Glomerular visceral epithelial cell (primary cell): ENCODE measurements at regions not wholly inside any gene's neighbourhood (a gene's known extent, or its start where the extent isn't known, plus 50 kb on each side); places are given as distances from the start of the nearest gene placed in this dataset.
"Not testable (repeated sequence)": the region's sequence is repeated elsewhere in the genome, so short reads cannot be mapped to it uniquely, and the experiment has no call there.

Source experiments
- DNase-seq: peaks from one replicate; pipeline ENCODE4 v3.0.0-alpha.2; 2016; ENCODE audit errors: extremely low spot score

DNA sequence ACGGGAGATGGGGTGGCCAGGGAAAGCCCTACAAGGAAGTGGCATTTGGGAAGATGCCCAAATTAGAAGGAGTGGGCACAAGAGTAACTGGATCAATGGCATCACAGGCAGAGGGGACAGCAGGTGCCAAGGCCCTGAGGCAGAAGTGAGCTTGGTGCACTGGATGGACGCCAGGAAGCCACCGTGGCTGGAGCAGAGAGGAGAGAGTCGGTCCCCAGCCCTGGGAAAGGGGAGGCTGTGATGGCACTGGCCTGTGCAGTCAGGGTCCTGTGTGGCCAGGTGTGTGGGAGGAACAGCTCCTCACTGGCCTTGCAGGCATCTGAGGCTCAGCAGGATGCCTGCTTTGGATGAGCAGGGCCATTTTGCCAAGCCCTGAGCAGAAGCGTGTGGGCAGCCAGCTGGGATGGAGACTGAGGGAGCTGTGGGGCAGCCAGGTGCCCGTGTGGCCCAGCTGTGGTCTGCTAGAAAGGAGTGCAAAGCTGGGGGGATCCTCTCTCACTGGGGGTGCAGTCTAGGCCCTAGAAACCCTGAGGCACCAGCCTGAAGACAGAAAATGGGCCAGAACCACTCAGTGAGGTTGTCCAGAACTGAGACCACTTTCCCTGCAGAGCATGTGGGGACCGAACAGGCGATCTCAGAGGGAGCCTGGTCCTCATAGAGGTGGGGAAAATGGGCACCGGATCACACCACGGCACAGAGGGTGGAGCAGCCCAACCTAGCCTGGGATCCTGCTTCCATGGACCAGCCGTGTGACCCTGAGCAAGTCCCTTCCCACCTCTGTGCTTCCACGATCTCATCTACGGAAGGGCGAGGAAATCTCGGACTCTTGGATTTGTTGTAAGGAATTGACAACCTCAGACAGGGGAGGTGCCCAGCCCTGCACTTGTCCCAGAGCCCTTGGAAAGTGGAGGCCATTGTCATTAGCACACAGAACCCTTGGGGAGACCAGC, 78.6 kb upstream of the RTL6 start:
- DNase-seq: no peak

DNA sequence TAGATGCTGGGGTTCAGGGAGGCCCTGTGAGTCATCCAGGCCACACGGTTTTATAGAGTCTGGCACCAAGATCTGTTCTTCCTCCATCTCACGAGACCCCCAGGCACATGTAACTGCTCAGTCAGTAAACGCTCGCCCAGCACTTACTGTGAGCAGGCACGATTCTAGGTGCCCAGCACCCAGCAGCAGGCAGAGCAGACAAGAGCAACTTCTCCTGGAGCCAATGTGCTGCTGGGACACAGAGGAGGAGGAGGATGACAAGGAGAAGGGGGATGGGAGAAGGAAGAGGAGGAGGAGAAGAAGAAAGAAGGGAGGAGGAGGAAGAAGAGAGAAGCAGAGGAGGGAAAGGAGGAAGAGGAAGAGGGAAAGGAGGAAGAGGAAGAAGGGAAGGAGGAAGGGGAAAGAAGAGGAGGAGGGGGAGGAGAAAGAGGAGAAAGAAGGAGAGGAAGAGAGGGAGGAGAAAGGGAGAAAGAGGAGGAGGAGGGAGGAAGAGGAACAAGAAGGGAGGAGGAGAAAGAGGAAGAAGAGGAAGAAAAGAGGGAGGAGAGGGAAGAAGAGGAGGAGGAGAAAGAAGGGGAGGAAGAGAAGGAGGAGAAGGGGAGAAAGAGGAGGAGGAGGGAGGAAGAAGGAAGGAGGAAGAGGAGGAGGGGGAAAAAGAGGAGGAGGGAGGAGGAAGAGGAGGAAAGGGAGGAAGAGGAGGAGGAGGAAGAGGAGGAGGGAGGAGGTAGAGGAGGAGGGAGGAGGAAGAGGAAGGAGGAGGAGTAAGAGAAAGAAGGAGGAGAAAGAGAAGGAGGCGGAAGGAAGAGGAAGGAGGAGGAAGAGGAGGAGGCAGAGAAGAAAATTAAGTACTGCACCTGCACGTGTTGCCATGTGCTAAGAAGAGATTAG, 77.6 kb upstream of the RTL6 start:
- no peak for DNase-seq

DNA sequence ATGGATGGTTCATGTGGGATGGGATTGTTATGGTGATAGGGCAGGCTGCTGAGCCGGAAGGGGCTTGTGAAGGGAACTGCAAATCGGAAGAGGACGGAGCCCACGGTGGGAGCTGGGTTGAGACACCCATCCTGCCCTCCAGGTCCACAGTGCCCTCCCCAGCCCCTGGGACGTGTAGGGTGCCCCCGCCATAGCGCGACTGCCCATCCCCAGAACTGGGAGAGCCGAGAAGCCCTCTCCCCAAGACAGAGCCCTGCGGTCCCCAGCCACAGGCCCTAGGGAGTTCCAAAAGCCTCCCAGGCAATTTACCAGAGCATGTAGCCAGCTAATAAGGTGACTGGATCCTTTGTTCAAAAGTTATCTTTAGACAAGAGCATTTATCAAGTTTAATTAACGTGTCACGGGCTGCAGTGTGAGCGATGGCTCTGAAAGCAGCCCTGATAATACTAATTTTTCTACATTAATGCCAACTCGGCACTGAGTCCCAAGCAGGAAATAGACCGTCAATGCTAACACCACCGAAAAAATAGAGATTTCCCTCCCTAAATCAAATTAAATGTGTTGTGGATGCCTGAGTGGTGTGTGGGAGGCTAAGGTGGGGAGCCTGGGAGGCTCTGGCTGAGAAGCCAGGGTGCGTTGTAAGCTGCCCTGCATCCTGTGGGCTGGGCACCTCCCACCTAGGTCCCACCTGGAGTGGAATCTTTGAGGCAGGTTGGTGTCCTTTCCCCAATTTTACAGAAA, 76.8 kb upstream of the RTL6 start:
- DNase-seq: no peak

DNA sequence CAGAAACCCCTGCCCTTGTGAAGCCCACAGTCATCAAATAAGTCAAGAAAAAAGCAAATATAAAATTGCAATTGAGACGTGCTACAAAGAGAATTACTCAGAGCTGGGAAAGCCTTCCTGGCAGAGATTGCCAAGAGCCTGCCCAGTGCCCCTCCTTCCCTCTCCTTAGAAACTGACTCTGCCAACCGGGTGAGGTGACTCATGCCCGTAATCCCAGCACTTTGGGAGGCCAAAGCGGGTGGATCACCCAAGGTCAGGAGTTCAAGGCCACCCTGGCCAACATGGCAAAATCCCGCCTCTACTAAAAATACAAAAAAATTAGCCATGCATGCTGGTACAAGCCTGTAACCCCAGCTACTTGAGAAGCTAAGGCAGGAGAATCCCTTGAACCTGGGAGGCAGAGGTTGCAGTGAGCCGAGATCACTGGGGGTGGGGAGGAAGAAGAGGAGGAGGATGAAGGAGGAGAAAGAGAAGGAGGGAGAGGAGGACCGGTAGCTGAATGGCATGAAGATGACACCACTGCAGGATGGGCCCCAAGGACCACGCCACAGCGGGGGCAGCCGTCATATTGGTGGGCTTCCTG, 76.1 kb upstream of the RTL6 start:
- DNase-seq: peak; percentile 82

DNA sequence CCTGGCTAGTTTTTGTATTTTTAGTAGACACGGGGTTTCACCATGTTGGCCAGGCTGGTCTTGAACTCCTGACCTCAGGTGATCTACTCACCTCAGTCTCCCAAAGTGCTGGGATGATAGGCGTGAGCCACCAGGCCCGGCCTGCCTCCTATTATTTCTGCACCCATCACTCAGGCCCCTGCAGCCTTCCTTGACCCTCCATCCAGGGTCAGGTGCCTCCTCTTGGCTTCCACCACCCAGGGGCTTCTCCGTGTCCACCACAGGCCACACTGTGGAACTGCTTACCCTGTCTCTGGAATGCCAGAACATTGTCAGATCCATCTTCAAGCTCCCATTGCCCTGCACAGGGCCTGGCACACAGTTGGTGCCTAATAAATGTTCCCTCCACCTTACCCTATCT, 75.4 kb upstream of the RTL6 start:
- DNase-seq: no peak

DNA sequence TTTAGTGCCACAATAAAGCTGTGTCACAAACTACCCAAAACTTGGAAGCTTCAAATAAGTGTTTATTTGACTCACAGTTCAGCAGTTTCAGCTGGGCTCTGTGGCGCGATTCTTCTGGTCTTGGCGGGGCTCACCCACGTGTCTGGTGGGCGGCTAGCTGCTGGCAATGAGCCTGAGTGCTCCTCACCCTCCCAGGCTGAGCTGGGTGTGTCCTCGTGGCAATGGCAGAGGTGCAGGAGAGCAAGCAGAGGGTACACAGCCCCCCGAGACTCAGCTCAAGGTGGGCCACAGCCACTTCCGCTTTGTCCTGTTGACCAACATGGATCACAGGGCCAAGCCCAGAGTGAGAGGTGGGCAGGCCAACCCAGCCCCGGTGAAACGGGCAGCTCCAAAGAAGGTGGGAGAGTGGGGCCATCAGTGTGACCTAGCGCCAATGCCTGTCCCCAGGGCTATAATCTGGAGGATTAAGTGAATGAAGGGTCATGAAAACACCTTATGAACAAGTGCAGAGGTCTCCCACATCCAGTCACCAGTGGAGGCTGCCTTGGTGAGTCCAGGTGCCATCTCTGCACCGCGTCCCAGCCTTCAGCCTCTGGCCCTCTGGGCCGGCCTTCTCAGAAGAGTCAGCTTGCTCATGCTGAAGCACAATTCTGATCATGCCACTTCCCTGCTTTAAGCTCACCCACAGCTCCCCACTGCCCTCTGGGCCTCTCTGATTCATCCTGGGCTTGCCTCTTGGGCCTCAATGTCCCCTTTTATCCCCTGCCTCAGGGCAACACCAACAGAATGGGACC, 74.6 kb upstream of the RTL6 start:
- DNase-seq: no peak

DNA sequence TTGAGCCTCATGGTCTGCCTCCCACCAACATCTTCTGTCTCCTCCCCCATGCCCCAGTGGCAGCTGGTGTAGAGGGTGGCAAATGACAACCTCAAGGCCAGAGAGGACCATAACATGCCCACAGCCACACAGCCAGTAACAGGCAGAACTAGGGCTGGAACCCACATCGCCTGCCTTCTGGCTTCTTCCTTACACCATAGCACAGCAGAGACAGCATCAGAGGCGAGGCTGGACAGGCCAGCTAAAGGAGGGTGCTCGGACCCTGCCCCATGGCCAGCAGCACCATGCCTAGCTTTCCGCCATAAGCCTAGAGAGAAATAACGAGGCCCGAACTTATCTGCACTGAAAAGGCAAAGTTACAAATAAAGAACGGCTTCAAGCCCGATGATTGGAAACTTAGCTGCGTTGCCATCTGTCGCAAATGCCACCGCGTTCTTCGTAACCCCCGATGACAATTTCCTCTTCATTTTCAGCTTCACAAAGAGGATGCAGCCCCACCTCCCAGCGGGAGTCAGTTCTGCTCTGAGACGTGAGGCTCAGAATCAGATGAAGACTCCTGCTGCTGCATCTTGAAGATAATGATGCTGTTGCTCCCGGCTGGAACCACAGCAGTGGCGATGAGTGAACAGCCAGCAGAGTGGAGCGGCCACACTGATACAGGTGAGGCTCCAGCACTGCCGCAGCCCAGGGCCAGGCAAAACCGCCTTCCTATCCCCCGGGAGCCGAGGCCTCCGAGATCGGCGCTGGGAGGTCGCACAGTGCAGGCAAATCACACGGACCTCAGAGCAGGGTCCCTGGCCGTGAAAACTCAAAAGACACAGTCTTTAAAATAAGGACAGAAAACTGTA, 73.8 kb upstream of the RTL6 start:
- no peak for DNase-seq

DNA sequence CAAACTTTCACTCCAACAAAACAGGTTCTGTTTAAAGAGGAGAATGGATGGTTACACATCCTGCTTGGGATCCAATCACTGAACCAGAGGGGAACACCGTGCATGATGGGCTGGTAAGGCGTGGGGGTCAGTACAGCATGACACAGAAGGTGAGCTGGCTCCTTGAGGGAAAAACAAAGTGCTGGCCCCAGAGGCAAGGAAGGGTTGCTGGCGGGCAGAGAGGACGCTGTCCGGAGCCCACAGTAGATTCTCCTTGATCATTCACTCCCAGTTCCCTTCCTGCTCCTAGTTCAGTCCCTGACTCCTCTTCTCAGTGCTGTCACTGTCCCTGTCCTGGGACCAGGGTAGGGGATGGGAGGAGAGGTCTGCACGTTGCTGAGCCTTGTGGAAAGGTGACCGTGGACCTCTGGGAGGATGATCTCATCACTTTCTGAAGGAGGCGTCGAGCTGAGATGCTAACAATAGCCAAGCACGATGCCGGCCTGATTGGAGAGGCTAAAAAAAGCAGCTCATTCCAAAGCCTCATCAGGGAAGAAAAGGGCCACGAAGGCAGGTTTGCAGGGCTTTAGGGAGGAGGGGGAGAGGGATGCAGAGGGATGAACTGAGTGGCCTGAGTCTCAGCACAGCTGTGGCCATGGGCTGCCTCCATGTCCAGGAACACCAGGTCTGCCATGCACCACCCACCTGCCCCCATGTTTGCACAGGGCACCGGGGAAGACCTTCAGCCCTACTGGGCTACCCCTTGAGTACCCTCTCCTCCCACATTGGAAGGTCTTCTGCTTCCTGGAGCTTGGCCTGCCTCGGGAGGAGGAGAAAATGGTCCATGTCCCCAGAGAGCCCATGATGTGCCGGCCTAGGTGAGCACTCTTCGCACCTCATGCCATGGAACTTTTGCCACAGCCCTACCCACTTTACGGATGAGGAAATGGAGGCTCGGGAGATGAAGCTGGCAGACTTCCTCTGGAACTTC, 72.7 kb upstream of the RTL6 start:
- DNase-seq: no peak

DNA sequence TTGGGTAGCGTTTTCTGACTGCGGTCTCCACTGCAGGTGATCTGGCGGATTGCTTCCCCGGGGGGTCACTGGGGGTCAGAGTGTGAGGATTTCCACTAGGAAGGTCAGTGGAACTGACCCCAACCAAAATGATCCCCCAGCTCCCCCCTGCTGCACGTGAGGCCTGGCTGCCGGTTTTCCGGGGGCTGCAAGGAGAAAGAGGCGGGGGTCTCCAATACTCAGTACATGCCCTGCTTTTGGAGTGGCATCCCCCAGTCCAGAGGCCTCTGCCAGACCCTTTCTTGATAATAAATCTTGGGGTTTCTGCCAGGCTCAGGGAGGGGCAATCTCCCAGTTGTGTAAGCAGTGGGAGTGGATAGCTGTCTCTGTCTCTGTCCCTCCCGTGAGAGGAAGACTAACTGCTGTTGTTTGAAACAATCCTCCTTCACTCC, 71.5 kb upstream of the RTL6 start:
- no peak for DNase-seq

DNA sequence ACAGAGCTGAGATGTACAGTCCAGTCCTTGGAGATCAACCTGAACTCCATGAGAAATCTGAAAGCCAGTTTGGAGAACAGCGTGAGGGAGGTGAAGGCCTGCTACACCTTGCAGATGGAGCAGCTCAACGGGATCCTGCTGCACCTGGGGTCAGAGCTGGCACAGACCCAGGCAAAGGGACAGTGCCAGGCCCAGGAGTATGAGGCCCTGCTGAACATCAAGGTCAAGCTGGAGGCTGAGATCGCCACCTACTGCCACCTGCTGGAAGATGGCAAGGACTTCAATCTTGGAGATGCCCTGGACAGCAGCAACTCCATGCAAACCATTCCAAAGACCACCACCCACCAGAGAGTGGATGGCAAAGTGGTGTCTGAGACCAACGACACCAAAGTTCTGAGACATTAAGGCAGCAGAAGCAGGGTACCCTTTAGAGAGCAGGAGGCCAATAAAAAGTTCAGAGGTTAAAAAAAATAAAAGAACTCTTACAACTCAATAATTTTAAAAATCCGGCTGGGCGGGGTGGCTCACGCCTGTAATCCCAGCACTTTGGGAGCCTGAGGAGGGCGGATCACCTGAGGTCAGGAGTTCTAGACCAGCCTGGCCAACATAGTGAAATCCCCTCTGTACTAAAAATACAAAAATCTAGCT, 69.9 kb upstream of the RTL6 start:
- DNase-seq: peak; percentile 42

DNA sequence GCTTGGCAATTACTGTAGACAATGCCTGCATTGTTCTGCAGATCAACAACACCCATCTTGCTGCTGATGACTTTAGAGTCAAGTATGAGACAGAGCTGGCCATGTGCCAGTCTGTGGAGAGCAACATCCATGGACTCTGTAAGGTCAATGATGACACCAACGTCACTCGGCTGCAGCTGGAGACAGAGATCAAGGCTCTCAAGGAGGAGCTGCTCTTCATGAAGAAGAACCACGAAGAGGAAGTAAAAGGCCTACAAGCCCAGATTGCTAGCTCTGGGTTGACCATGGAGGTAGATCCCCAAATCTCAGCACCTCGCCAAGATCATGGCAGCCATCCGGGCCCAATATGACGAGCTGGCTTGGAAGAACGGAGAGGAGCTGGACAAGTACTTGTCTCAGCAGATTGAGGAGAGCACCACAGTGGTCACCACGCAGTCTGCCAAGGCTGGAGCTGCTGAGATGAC, 69.4 kb upstream of the RTL6 start:
- not testable (repeated sequence) for DNase-seq

DNA sequence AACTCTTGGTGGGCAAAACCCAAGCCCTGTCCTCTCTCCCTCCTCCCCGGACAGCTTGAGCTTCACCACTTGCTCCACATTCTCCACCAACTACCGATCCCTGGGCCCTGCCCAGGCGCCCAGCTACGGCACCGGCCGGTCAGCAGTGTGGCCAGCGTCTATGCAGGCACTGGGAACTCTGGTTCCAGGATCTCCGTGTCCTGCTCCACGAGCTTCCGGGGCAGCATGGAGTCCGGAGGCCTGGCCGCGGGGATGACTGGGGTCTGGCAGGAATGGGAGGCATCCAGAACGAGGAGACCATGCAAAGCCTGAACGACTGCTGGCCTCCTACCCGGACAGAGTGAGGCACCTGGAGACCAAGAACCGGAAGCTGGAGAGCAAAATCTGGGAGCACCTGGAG, 68.9 kb upstream of the RTL6 start:
- DNase-seq: no peak

DNA sequence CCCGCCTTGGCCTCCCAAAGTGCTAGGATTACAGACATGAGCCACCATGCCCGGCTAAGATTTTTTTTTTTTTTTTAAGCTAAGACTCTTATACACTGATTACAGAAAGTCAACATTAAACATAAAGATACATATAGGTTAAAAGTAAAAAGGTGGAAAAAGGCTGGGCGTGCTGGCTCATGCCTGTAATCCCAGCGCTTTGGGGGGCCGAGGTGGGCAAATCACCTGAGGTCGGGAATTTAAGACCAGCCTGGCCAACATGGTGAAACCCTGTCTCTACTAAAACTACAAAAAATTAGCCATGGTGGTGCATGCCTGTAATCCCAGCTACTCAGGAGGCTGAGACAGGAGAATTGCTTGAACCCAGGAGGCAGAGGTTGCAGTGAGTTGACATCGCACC, 64.6 kb upstream of the RTL6 start:
- not testable (repeated sequence) for DNase-seq

DNA sequence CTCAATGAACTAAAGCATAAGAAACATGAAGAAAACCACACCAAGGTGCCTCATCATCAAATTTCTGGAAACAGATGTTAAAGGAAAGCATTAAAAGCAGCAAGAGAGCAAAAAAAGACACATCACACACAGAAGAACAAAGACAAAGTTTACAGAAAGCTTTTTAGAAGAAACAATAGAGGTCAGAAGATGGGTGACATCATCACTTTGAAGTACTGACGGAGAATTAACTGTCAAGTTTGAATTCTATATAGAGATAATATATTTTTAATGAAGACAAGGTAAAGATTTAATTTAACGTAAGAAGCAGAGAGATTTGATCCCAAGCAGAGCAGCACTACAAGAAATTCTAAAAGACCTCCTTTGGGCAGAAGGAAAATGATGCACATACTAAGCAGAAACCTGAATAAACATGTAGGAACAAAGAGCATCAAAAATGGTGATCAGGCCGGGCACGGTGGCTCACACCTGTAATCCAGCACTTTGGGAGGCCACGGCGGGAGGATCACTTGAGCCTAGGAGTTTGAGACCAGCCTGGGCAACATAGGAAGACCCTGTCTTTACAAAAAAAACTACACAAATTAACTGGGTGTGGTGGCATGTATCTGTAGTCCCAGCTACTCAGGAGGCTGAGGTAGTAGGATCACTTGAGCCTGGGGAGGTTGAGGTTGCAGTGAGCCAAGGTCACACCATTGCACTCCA, 63.3 kb upstream of the RTL6 start:
- no peak for DNase-seq

DNA sequence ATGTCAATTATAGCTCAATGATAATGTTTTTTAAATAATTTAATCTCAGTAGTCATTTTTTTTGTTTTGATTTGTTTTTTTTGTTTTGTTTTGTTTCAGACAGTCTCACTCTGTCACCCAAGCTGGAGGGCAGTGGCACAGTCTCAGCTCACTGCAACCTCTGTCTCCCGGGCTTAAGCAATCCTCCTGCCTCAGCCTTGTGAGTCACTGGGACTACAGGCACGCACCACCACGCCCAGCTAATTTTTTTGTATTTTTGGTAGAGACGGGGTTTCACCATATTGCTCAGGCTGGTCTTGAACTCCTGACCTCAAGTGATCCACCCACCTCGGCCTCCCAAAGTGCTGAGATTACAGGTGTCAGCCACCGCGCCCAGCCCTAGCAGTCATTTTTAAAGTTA, 60.6 kb upstream of the RTL6 start:
- not testable (repeated sequence) for DNase-seq

DNA sequence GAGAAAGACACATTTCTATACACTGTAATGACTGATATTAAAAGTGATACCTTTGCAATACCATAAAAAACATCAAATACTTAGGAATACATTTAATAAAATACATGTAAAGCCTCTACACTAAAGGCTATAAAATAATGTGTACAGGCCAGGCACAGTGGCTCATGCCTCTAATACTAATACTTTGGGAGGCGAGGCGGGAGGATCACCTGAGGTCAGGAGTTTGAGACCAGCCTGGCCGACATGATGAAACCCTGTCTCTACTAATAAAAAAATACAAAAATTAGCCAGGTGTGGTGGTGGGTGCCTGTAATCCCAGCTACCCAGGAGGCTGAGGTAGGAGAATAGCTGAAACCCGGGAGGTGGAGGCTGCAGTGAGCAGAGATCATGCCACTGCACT, 59.8 kb upstream of the RTL6 start:
- DNase-seq: not testable (repeated sequence)

DNA sequence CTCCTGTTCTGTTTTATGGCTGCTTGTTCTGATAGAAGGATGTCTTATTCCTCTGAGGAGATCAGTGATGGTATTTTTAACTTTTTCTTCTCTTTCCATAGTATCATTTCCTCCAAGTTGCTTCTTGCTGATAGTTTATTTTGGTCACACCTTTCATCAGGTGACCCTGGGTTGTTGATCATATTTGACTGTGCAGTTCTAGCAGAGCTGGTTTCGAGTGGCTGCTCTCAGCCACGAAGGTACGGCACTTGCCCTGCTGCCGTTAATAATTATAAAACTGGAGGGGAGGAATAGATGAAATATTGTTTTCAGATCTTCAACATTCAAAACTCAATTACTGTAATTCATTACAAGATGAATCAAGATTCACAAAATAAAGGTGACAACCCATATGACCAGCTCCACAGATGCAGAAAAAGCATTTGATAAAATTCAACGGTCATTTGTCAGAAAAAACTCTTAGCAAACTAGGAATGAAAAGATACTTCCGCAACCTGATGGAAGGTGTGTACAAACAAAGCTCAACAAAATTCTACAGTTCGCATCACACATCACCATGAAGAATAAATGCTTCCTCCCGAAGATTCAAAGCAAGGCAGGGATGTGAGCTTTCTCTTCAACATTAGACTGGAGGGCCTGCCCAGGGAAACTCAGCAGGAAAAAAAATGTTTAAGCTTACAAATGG, 59.2 kb upstream of the RTL6 start:
- no peak for DNase-seq
